ENCODE measurements at regions not wholly inside any gene's neighbourhood (a gene's known extent, or its start where the extent isn't known, plus 50 kb on each side); places are given as distances from the start of the nearest gene placed in this dataset.
A peak's percentile ranks its signal among the peaks of the same experiment; 100 is the strongest.

GRCh38 chr14:95433094-95433478 is 83.4 kb downstream of the SYNE3 start:
- Histone ChIP-seq H3K9me3 (ENCODE audit: control insufficient read depth in 4 of 4, low read length in 3 of 4) (no peaks in the 10 kb centered on the region), H3K4me1 (ENCODE audit: control insufficient read depth in 4 of 4, insufficient read depth in 4 of 4, low read length in 3 of 4) (peaks cover 4 to 42% (median 34%) of the 10 kb centered on the region in 4 donors), H3K27me3 (ENCODE audit: control insufficient read depth in 4 of 4, insufficient read depth in 4 of 4, low read length in 3 of 4) (no peaks in the 10 kb centered on the region), H3K4me3 (ENCODE audit: low read depth in 1 of 3, low read length in 3 of 3) (no peak overlapping the region), H3K9ac (ENCODE audit: low read depth in 1 of 2, low read length in 2 of 2) (no peak overlapping the region), H3K27ac (ENCODE audit: low read depth in 1 of 2, low read length in 2 of 2) (no peak overlapping the region), H3K36me3 (ENCODE audit: control insufficient read depth in 4 of 4, insufficient read depth in 3 of 4, low read depth in 1 of 4, low read length in 3 of 4) (peaks cover 0 to 21% (median 4%) of the 10 kb centered on the region in 4 donors)
- WGBS = 86% methylated on average over 8 of the region's 8 CpGs
- DNase-seq (ENCODE audit: low spot score) = no peak
- TF ChIP-seq NR2F2 (IDR thresholded peaks at IDR 0.05) (no peak), YY1 (IDR thresholded peaks at IDR 0.05) (no peak), ZBTB33 (IDR thresholded peaks at IDR 0.05) (no peak), SP1 (IDR thresholded peaks at IDR 0.05) (no peak), FOXA1 (IDR thresholded peaks at IDR 0.05) (no peak), CTCF (IDR thresholded peaks at IDR 0.05; ENCODE audit: low read depth, low read length, missing input control) (peak; percentile 17), REST (IDR thresholded peaks at IDR 0.05) (no peak), JUND (IDR thresholded peaks at IDR 0.05) (no peak), ATF3 (IDR thresholded peaks at IDR 0.05) (no peak), RAD21 (IDR thresholded peaks at IDR 0.05) (peak in 1 of 2 donors; percentile 30), HNF4A (conservative IDR thresholded peaks at IDR 0.05) (no peak), HNF4G (IDR thresholded peaks at IDR 0.05) (no peak), EGR1 (IDR thresholded peaks at IDR 0.05; ENCODE audit: low read depth in 2 of 2) (no peak), MAX (IDR thresholded peaks at IDR 0.05) (no peak)

All from liver (tissue), 8 donors.